AG09309 (cell line): ENCODE measurements at regions not wholly inside any gene's neighbourhood (a gene's known extent, or its start where the extent isn't known, plus 50 kb on each side); places are given as distances from the start of the nearest gene placed in this dataset.

Experiments used
- DNase-seq: peaks from one replicate; pipeline ENCODE4 v3.0.0-alpha.2; 2010; ENCODE audit warnings: low read depth
- H3K4me3 ChIP-seq: 2 replicates; pipeline ENCODE4 v1.5.1; 2011; ENCODE audit warnings: mild to moderate bottlenecking, low read depth, low read length, moderate library complexity; ENCODE audit not compliant: control insufficient read depth
- CTCF ChIP-seq: IDR thresholded peaks from 2 replicates; pipeline ENCODE4 v1.5.1; 2011; ENCODE audit warnings: mild to moderate bottlenecking, low read depth, low read length, inconsistent platforms; ENCODE audit not compliant: insufficient read depth, control insufficient read depth; ENCODE audit errors: missing control alignments

GRCh38 chr2:67065046-67065445 lies 332.1 kb upstream of the ETAA1 start:
- no peak for TF ChIP-seq CTCF
- DNase-seq = no peak
- H3K4me3 ChIP-seq = no peak overlapping the region

GRCh38 chr2:67066782-67067181 lies 330.4 kb upstream of the ETAA1 start:
- no peak overlapping the region for H3K4me3 ChIP-seq
- DNase-seq = no peak
- TF ChIP-seq CTCF = no peak

GRCh38 chr2:67067656-67068055 lies 329.5 kb upstream of the ETAA1 start:
- no peak overlapping the region for H3K4me3 ChIP-seq
- DNase-seq = no peak
- TF ChIP-seq CTCF = no peak

- H3K4me3 ChIP-seq = no peak overlapping the region
- no peak for DNase-seq
- TF ChIP-seq CTCF = no peak
Measured at GRCh38 chr2:67070826-67071225, 326.3 kb upstream of the ETAA1 start.

GRCh38 chr2:67075056-67075455 lies 322.1 kb upstream of the ETAA1 start:
- H3K4me3 ChIP-seq = no peak overlapping the region
- no peak for TF ChIP-seq CTCF
- no peak for DNase-seq

GRCh38 chr2:67075530-67076238 lies 321.4 kb upstream of the ETAA1 start:
- H3K4me3 ChIP-seq = no peak overlapping the region
- no peak for DNase-seq
- TF ChIP-seq CTCF = no peak
